PC-9 (cell line): ENCODE measurements at regions not wholly inside any gene's neighbourhood (a gene's known extent, or its start where the extent isn't known, plus 50 kb on each side); places are given as distances from the start of the nearest gene placed in this dataset.

ENCODE experiments used
- BruUV-seq: library from RNA; stranded (reverse); fragments of 400-500 nt; replicated peaks from 2 replicates; lab custom pipeline; 2021; lab: Mats Ljungman, UMichigan
- CTCF ChIA-PET: fragments of 300-600 bp; sonication (Branson Sonifier 250); formaldehyde crosslinking; loops from one replicate; lab custom pipeline; 2022; ENCODE audit warnings: antibody characterized with exemption; lab: Charles Lee
- POLR2A ChIA-PET: fragments of 300-600 bp; sonication (Branson Sonifier 250); formaldehyde crosslinking; loops from one replicate; lab custom pipeline; 2022; ENCODE audit warnings: antibody characterized with exemption; ENCODE audit not compliant: unreplicated experiment; lab: Charles Lee
- DNase-seq, 2 experiments: peaks; one replicate each; pipeline versions ENCODE4 v3.0.0 to v3.0.0-alpha.2; 2015 to 2022; ENCODE audit warnings: mixed read lengths in 1 of 2
- H2AFZ ChIP-seq: fragments of 200-600 bp; sonication (generic); 2 replicates; pipeline ENCODE4 v1.8.1; 2017; ENCODE audit warnings: antibody characterized with exemption
- H3F3A ChIP-seq: fragments of 200-600 bp; sonication (generic); 2 replicates; pipeline ENCODE4 v1.8.1; 2017; ENCODE audit warnings: antibody characterized with exemption, mild to moderate bottlenecking, low read depth; ENCODE audit not compliant: insufficient read depth
- H3K27ac ChIP-seq: fragments of 200-600 bp; sonication (generic); 2 replicates; pipeline ENCODE4 v1.6.1; 2016; ENCODE audit warnings: mixed run types
- H3K27me3 ChIP-seq: fragments of 200-600 bp; sonication (generic); 2 replicates; pipeline ENCODE4 v1.6.1; 2016; ENCODE audit warnings: low read depth, mixed run types; ENCODE audit not compliant: insufficient read depth
- H3K36me3 ChIP-seq: fragments of 200-600 bp; sonication (generic); 2 replicates; pipeline ENCODE4 v1.6.1; 2016; ENCODE audit warnings: low read depth, mixed run types
- H3K4me1 ChIP-seq: fragments of 200-600 bp; sonication (generic); replicated peaks from 2 replicates; pipeline ENCODE4 v1.6.1; 2016; ENCODE audit warnings: mixed run types; ENCODE audit not compliant: insufficient read depth
- H3K4me2 ChIP-seq: fragments of 200-600 bp; sonication (generic); 2 replicates; pipeline ENCODE4 v1.6.1; 2017; ENCODE audit warnings: mixed run types
- H3K4me3 ChIP-seq: fragments of 200-600 bp; sonication (generic); 2 replicates; pipeline ENCODE4 v1.6.1; 2016; ENCODE audit warnings: mixed run types
- H3K79me2 ChIP-seq: fragments of 200-600 bp; sonication (generic); 2 replicates; pipeline ENCODE4 v1.6.1; 2017; ENCODE audit warnings: low read depth, mixed run types
- H3K9me2 ChIP-seq: fragments of 200-600 bp; sonication (generic); 2 replicates; pipeline ENCODE4 v1.8.1; 2017; ENCODE audit warnings: mild to moderate bottlenecking; ENCODE audit not compliant: insufficient read depth
- H3K9me3 ChIP-seq: fragments of 200-600 bp; sonication (generic); 2 replicates; pipeline ENCODE4 v1.8.1; 2016; ENCODE audit warnings: low read depth; ENCODE audit not compliant: insufficient read depth
- H4K20me1 ChIP-seq: fragments of 200-600 bp; sonication (generic); 2 replicates; pipeline ENCODE4 v1.8.1; 2017; ENCODE audit not compliant: insufficient read depth
- CTCF ChIP-seq: fragments of 200-600 bp; sonication (generic); conservative IDR thresholded peaks from 2 replicates; pipeline ENCODE4 v1.6.1; 2017; ENCODE audit warnings: mixed run types, antibody characterized with exemption, mild to moderate bottlenecking, moderate library complexity
- EZH2 ChIP-seq: fragments of 200-600 bp; sonication (generic); IDR thresholded peaks from 2 replicates; pipeline ENCODE4 v1.8.0; 2017; ENCODE audit warnings: antibody characterized with exemption, low read depth
- intact Hi-C: fragments of 100-400 bp; cut with micrococcal nuclease; formaldehyde crosslinking; loops from one replicate; pipeline ENCODE4 v1.10.0; 2022; ENCODE audit not compliant: unreplicated experiment

DNA sequence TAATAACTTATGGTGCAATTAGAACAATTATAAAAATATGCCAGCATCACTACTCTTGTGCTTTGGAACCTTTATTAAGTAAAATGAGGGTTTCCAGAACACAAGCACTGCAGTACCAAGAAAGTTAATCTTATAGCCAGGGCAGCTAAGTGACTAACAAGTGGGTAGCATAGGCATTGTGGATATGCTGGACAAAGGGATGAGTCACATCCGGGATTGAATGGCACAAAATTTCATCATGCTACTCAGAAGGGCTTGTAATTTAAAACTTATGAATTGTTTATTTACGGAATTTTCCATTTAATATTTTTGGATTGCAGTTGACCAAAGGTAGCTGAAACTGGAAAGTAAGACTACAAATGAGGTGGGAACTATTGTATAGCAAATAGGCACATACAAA, 250.6 kb downstream of the C7orf25 start:
- ChIA-PET POLR2A (no interaction called here), CTCF (no interaction called here)
- Histone ChIP-seq H3F3A (no peaks in the 10 kb centered on the region), H3K36me3 (no peaks in the 10 kb centered on the region), H3K4me2 (no peak overlapping the region), H3K27me3 (no peaks in the 10 kb centered on the region), H3K4me3 (no peak overlapping the region), H3K27ac (no peak overlapping the region), H3K4me1 (no peaks in the 10 kb centered on the region), H4K20me1 (no peaks in the 10 kb centered on the region), H3K9me2 (no peaks in the 10 kb centered on the region), H3K79me2 (no peaks in the 10 kb centered on the region), H3K9me3 (peaks cover 8% of the 10 kb centered on the region; the same call in 1 of the 2 replicates), H2AFZ (no peak overlapping the region)
- no TSS peak for BruUV-seq
- no peak for TF ChIP-seq EZH2
- TF ChIP-seq CTCF: no peak
- intact Hi-C loops: no loop called here
- DNase-seq: no peak

DNA sequence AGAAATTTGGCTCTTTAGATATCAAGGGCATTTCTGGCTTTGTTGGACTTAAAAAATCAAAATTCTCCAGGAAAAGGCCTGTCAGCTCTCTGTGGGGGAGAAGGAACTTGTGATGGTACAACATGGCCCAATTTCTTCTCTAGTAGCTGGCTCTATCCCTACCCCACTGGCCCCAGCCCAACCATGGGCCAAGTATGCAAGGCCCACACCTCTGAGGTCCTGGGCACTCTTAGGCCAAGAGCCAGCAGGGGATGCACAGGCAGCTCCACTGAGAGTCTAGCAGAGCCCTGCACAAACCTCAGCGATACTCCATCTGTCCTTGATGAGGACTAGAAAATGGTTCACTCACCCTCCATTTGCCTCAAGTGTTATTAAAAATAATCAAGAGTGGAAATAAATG, 261.2 kb downstream of the C7orf25 start:
- Histone ChIP-seq H3K4me2 (no peak overlapping the region), H3K36me3 (no peaks in the 10 kb centered on the region), H3K9me3 (no peaks in the 10 kb centered on the region), H3K4me1 (no peaks in the 10 kb centered on the region), H3K4me3 (no peak overlapping the region), H3K27me3 (no peaks in the 10 kb centered on the region), H3K9me2 (no peaks in the 10 kb centered on the region; the same call in 1 of the 2 replicates), H3K27ac (no peak overlapping the region), H3K79me2 (no peaks in the 10 kb centered on the region), H3F3A (no peaks in the 10 kb centered on the region), H4K20me1 (no peaks in the 10 kb centered on the region), H2AFZ (no peak overlapping the region)
- POLR2A ChIA-PET: no interaction called here
- CTCF ChIA-PET: interaction anchor here (0.6 kb wide), 2 partner anchors 595 to 671 kb away, joined by 3 read pairs; no protein-coding TSS in a partner anchor
- intact Hi-C loops: no loop called here
- no peak for DNase-seq
- BruUV-seq: no TSS peak
- TF ChIP-seq CTCF: no peak
- TF ChIP-seq EZH2: no peak

DNA sequence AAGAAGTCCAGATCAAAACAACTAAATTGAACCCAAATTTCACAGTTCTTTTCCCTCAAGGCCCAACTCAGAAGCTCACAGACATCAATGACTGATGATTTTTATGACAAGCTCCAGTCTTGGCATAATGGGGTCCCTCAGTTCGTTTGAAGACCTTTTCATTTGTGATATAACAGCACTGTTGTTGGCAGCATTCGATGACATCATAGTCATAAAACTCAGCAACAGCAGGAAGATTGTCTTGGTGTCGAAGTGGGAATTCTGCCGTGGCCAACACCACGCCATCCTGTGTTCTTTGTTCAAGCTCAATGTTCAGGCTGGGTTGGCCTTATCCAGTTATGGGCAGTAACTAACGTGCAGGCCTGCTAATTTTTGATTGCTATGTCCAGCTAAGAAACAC, 261.7 kb downstream of the C7orf25 start:
- intact Hi-C loops: no loop called here
- no peaks in the 10 kb centered on the region for H3K36me3 ChIP-seq
- H3K27me3 ChIP-seq: no peaks in the 10 kb centered on the region
- no peaks in the 10 kb centered on the region for H3F3A ChIP-seq
- no peaks in the 10 kb centered on the region for H4K20me1 ChIP-seq
- BruUV-seq: no TSS peak
- no peaks in the 10 kb centered on the region for H3K9me3 ChIP-seq
- no peak overlapping the region for H2AFZ ChIP-seq
- H3K79me2 ChIP-seq: no peaks in the 10 kb centered on the region
- TF ChIP-seq EZH2 (no peak), CTCF (no peak)
- H3K4me2 ChIP-seq: no peak overlapping the region
- no peaks in the 10 kb centered on the region for H3K4me1 ChIP-seq
- ChIA-PET POLR2A (no interaction called here), CTCF (interaction anchor here (0.6 kb wide), 2 partner anchors 596 to 670 kb away, joined by 3 read pairs; no protein-coding TSS in a partner anchor)
- no peak for DNase-seq
- no peaks in the 10 kb centered on the region; the same call in 1 of the 2 replicates for H3K9me2 ChIP-seq
- H3K27ac ChIP-seq: no peak overlapping the region
- no peak overlapping the region for H3K4me3 ChIP-seq
